Omental fat pad (tissue), 3 donors: ENCODE measurements at regions not wholly inside any gene's neighbourhood (a gene's known extent, or its start where the extent isn't known, plus 50 kb on each side); places are given as distances from the start of the nearest gene placed in this dataset.

Experiments used
- ATAC-seq: fragments of 150-250 bp; one replicate; pipeline ENCODE4 v1.9.1; 2016; ENCODE audit warnings: mild to moderate bottlenecking, moderate library complexity; ENCODE audit not compliant: low FRiP score
- DNase-seq: peaks from one replicate; pipeline ENCODE4 v3.0.0-alpha.2; 2019; ENCODE audit warnings: low spot score
- TF ChIP-seq, protein P1 (sequence below), 3 donors: fragments of 450-650 bp; IDR thresholded peaks; one replicate each; pipeline ENCODE4 v1.5.1; 2016 to 2017; ENCODE audit warnings: antibody characterized with exemption in 3 of 3, mild to moderate bottlenecking in 3 of 3, moderate library complexity in 2 of 3

- TF ChIP-seq, protein P1, sequence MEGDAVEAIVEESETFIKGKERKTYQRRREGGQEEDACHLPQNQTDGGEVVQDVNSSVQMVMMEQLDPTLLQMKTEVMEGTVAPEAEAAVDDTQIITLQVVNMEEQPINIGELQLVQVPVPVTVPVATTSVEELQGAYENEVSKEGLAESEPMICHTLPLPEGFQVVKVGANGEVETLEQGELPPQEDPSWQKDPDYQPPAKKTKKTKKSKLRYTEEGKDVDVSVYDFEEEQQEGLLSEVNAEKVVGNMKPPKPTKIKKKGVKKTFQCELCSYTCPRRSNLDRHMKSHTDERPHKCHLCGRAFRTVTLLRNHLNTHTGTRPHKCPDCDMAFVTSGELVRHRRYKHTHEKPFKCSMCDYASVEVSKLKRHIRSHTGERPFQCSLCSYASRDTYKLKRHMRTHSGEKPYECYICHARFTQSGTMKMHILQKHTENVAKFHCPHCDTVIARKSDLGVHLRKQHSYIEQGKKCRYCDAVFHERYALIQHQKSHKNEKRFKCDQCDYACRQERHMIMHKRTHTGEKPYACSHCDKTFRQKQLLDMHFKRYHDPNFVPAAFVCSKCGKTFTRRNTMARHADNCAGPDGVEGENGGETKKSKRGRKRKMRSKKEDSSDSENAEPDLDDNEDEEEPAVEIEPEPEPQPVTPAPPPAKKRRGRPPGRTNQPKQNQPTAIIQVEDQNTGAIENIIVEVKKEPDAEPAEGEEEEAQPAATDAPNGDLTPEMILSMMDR (IDR thresholded peaks at IDR 0.05), result no peak
- ATAC-seq (no peak), DNase-seq (no peak)
Observed at GRCh38 chr20:21836346-21836745, 130.9 kb downstream of the PAX1 start.

DNA sequence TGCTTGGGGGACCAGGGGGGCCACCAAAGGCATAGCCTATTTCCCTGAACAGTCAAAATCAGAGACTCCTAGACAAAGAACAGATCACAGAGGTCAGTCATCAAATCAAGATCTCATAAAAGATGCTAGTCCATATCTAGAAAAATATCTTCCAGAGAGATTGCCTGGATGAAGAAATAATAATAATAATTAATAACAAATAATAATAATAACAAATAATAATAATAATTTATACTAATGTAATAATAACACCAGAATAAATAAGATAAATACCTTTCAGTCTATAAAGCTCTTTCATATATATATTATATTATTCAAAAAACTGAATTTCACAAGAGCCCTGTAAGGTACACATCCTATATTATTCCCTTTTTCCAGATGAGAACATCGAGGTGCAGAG lies 129.6 kb downstream of the PAX1 start:
- TF ChIP-seq, protein P1 (IDR thresholded peaks at IDR 0.05), result no peak
- DNase-seq (no peak), ATAC-seq (no peak)

GRCh38 chr20:21832442-21833385 lies 127.2 kb downstream of the PAX1 start:
- TF ChIP-seq, protein P1 (IDR thresholded peaks at IDR 0.05), result no peak
- DNase-seq (no peak), ATAC-seq (no peak)

DNA sequence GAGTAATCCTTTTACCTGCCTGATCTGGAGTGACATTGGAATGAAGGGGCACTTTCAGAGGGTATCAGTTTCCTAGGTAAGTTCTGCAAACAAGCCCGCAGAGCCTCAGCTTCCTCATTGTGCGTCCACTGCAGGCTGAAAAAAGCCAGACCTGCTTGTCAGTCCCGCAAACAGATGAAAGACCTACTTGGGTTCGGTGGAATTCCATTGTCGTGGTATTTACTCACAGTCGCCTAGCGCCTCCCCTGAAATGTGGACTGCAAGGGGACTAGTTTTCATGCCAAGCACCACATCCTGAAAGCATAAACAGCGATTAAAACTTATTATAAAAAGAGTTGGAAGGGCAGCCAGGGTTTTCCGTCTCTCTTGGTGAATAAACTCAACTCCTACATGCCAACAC lies 121.5 kb downstream of the PAX1 start:
- ATAC-seq, result no peak
- TF ChIP-seq, protein P1 (IDR thresholded peaks at IDR 0.05), result no peak
- DNase-seq, result no peak

DNA sequence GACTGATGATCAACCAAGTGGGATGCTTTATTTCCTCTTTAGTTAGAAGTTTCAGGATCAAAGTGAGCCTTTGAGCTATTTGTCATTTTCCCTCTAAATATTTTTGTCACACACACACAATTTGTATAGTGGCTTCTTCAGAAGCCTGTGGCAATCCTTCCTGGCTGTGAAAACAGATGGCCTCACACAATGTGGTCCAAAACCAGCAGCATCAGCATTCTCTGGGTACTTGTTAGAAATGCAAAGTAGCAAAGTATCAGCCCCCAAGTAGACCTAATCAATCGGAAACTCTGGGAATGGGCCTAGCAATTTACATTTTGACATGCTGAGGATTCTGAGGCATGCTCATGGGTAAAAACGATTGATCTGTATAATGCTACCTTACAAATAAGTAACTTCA lies 115.9 kb downstream of the PAX1 start:
- no peak for DNase-seq
- TF ChIP-seq, protein P1 (IDR thresholded peaks at IDR 0.05), result no peak
- no peak for ATAC-seq

- ATAC-seq, result no peak
- DNase-seq, result no peak
- TF ChIP-seq, protein P1 (IDR thresholded peaks at IDR 0.05), result no peak
Observed at GRCh38 chr20:21820688-21821087, 115.2 kb downstream of the PAX1 start.

DNA sequence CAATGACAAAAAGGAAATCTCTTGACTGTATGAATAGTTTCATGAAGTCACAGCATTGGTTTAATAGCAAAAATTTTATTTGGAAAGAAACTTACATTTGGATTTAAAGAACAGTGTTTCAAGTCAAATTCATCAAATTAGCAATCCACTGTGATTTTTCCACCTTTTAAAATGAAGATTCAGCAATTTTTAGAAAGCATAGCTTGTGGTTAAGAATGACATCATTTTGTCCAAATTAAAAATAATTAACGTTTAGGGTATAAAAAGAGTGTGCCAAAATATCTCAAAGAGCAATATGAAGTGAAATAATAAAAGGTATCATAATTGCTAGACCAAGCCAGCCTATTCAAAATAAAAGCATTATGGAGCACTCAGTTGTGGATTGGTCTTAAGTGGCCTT lies 114.6 kb downstream of the PAX1 start:
- TF ChIP-seq, protein P1 (IDR thresholded peaks at IDR 0.05), result no peak
- DNase-seq (no peak), ATAC-seq (no peak)
